ENCODE measurements at regions not wholly inside any gene's neighbourhood (a gene's known extent, or its start where the extent isn't known, plus 50 kb on each side); places are given as distances from the start of the nearest gene placed in this dataset.
"Not testable (repeated sequence)": the region's sequence is repeated elsewhere in the genome, so short reads cannot be mapped to it uniquely, and the experiment has no call there.

DNA sequence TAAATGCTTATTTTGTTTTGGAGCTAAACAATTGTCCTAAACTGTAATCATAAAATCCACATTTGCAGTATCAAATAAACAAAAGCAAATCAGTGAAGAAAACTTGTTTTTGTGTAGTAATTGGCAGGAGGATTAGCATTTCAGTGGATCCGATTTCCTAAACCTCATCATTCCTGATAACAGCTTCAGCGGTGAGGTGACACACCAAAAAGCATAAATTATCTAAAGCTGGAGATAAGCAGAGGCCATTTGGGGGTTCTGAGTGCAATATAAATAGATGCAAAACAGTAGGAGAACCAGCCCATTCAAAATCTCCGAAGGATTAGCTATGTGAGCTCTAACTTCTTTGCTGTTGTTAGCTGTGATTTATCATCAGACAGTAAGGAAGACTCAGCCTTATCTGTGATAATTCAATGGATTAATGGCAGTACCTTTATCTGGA is 235.8 kb downstream of the EPHA7 start:
- DNase-seq: no peak

DNA sequence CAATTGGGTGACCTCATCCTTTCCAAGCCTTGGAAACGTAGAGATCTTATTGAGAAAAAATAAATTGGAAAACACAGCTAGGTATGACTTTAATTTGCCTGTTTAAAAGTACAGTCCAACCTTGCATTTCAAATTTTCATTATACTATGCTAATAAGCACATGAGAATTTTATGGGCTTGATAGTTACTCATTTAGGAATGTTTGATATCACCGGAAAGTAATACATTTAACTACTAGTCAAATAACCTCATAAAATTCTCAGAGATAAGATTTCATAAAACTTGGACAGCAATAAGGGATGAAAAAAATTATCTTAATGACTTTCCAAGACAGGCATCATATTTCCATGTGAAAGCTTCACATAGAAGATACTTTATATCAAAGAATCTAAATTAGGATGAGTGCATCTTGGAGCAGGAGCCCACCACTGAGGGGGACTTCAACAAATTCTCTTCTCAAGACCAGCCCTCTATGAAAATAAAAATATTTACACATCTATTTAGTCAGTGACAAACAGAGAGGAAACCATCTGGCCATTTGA is 236.3 kb downstream of the EPHA7 start:
- DNase-seq: no peak

DNA sequence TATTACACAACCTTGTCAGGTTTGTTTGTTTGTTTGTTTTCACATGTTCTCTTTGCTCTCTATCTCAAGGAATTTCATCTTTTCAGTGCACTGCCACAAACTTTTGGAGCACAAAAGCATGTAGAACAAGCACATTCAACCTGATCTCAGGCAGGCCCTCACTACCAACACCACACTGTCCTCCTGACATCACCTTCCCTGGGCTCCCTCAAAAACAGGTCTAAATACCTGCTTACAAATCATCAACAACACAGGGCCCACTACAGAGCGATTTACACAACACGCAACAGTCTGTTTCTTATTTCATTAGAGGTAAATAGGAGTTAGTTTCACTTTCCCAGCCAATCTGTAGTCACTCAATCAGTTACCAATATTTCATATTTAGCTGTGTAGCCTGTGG is 241.4 kb downstream of the EPHA7 start:
- no peak for DNase-seq

GRCh38 chr6:93177438-93177837 is 241.9 kb downstream of the EPHA7 start:
- DNase-seq: no peak

DNA sequence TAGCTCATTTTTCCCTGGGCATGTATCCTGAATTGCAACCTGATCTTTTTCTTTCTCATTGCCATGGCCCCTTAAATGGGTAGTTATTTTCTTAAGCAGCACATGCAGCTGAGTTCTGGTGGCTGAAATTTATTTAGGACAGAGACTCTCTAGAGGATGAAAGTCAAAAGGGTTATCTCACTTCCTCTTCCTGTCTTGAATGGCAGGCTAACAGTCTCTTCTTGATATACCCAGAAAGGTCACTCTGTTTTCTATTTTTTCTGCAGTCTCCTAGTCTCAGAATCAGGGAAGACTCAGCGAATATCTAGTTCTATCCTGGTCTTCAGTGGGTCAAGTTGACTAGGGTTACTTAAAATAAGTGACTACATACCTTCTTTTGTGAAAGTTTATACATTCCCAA is 243.3 kb downstream of the EPHA7 start:
- DNase-seq: no peak

GRCh38 chr6:93173573-93173972 is 245.8 kb downstream of the EPHA7 start:
- not testable (repeated sequence) for DNase-seq

DNA sequence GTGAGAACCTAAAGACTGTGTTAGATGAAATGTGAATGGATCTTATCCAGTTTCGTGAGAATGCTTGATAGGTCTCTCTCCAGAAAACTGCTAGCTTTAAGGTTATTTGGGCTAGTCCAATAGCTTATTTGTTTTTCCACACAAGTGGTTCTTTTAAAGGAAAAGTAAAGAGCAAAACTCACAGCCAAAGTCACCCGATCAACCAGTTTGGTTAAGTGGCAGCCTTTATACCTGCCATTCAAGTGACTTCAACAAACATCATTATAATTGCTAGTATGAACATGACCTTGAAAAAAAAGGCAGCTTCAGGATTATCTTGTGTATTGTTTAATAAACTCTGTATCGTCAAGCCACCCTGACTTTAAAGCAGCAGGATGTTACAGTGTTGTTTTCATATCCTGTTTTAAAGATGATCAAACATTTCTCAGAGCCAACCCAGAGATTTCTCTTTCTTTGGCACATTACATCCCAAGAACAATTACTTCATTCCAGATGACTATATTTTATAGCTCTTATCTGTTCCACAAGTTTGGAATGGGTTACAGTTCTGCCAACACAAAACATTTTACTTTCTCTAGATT is 253.4 kb downstream of the EPHA7 start:
- no peak for DNase-seq

DNA sequence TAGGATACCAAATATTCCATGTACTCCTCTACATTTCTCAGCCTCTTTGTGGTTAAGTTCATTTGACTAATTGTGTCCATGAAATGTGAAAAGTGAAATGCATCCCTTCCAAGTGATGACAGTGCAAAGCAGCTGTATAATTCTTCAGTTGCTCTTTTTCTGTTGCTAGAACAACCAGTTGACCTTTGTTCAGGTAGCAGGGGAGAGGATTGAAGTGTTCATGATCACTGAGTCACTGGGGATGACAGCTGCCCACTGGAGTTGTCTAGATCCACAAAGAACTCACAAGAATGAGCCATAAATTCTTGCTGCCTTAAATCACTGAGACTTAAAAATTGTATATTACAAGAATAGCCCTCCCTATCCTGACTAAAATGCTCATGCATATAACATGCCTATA is 254.6 kb downstream of the EPHA7 start:
- no peak for DNase-seq

- DNase-seq: no peak
Observed at GRCh38 chr6:93163146-93163545, 256.2 kb downstream of the EPHA7 start.

DNA sequence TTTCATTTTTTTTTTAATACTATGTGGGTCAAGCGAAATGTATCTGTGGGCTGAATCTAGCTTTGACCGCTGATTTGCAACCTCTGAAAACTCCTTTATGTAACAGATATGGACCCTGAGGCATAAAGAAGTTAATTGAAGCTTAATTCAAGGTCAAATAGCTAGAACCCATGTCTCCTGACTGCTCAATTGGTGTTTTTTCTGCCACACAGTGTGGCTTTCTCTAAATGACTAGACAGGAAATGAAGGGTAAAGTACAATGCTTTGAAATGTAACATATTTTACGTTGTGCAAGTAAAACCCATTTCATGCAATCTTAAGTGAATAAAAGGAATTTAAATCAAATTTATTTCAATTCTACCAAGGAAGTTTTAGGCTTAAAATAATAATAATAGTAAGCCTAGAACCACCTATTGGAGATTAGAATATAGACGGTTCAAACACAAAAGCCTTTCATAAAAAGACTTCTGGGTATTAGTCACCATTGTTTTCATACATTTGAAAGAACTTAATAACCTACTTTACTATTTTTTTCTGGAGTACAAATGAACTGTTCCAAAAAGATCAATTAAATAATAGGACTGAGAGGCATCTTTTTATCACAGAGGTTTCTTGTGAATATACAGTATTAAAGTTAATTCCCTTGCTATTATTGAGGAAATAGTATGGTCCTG is 279.8 kb downstream of the EPHA7 start:
- no peak for DNase-seq

GRCh38 chr6:93136111-93136510 is 283.2 kb downstream of the EPHA7 start:
- DNase-seq: no peak

GRCh38 chr6:93124006-93124632 is 295.2 kb downstream of the EPHA7 start:
- no peak for DNase-seq

DNA sequence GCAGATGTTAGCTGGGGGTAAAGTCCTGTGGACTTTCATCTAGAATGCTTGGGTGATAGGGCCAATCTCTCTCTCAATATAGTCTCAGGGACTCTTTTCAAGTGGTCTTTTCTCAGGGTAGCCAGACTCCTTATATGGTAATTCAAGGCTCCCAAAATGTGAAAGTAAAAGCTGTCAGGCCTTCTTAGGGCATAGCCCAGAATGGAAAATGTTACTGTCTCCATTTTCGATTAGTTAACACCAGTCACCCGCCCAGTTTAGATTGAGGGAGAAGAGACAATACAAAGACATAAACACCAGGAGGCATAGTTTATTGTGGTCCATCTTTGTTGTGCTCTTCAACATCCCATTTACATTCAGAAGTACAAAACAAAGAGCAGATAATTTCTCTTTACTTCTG is 295.8 kb downstream of the EPHA7 start:
- no peak for DNase-seq

GRCh38 chr6:93120154-93120742 is 299.1 kb downstream of the EPHA7 start:
- no peak for DNase-seq

DNA sequence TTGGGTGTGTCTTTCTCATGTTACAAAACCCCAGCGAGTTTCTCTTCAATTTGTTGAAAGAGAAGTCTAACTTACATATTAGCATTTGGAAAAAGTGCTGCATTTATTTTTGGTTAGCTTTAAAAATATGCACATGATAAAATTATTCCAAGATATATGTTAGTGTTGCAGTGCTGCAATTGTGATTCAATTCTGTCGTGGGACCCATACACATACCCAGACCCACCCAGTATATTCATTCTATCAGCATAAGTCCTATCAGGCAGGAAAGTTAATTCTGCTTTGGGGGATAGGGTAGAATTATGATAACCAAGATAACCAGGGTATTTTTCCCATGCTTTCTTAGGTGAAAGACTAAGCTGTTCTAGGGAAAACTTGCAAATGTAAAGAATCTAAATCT is 313.5 kb downstream of the EPHA7 start:
- no peak for DNase-seq

DNA sequence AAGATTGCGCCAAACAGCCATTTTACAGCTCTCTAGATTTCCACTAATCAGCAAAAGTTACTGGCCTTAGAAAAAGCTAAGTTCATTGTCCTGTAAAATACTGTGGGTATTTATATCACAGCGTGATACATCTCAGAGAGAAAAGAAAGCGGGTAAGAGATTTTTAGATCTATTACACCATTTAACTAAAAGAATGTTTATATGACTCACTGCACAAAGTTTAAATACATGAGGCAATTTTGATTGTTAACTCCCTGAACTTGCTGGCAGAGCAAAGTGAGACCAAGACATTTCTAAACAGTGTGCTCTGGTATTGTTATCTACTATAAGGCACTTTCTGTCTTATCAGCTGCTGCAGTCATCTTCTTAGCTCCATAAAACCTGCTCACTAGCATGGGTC is 314.3 kb downstream of the EPHA7 start:
- DNase-seq: no peak

GRCh38 chr6:93104195-93104817 is 315.1 kb downstream of the EPHA7 start:
- no peak for DNase-seq

- no peak for DNase-seq
Observed at GRCh38 chr6:93088621-93089501, 330.5 kb downstream of the EPHA7 start.

DNA sequence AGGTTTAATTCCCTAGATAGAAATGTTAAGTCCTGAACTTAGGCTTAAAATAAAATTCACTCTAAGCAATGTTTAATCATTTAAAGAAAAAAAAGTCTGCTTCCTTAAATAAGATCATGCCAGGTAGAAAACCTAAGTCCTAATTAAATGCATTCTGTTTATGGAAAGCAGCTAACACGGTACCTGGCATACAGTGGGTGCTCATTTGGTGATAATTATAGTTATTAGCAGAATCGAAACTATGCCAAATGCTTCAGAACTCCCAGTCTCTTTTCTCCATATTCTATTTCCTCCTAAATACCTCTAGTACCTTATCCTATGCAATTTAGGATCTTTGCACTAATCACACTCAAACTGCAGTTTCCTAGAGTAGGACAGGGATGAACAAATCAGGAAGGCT is 331.8 kb downstream of the EPHA7 start:
- no peak for DNase-seq

DNA sequence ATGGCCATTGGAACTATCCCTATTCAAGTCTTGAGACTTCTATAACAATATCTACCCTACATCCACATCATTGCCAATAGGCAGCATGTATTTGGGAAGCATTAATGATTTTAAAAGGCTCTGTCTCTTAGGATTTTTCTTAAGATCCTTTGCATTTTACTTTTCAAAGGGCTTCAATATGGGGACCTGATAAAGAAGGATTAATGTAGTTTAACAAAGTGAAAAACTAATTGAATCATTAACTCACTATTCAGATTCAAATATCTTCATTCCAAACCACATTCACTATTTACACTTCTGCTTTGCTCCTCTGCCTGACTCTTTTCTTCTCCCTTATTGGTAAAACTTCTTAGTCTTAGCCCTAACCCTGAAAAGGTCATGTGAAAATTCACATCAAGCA is 333.0 kb downstream of the EPHA7 start:
- DNase-seq: no peak

DNA sequence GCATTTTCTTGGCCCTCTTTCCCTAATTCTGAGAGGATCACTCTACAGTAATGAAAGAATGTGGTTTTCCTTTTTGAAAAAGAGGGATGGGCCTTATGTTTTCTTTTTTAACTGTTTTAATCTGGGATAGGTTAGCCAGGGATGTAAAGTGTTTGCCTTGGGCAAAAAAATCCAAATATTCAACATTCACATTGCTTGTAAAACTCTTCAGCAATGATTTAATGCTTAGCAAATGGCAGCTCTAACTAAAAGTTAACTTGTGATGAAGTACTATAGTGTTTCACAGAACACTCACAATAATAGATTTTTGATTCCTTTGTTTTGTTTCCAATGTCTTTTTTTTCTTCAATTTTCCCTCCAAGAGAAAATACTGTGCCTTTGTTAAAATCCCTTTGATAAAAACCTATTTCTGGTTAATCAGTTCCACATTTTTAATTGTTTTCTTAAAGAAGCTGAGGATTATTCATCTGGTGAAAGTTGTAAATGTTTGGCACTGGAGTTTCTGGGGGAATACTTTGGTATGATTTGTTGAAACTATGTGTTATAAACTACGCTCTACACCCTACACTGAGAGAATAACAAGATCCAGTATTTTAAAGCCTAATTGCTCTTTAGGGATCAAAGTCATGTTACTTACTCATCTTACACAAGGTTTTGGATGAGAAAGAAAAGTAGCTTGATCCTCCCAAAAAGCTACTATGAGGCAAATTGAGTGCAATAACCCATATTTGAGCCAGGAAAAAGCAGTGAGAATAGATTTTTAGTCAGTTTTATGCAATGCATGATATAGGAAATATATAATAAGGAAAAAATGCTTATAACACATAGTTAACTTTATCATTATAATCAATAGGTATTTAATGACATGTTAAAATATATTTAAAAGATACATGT is 335.8 kb downstream of the EPHA7 start:
- no peak for DNase-seq
